Activated CD4-positive, alpha-beta T cell treated with anti-CD3 and anti-CD28 coated beads, Interleukin-2, amount 50 U/mL, for 24 hours (primary cell): ENCODE measurements at regions not wholly inside any gene's neighbourhood (a gene's known extent, or its start where the extent isn't known, plus 50 kb on each side); places are given as distances from the start of the nearest gene placed in this dataset.
"Not testable (repeated sequence)": the region's sequence is repeated elsewhere in the genome, so short reads cannot be mapped to it uniquely, and the experiment has no call there.

Experiments
- DNase-seq, 2 donors: peaks; one replicate each; pipeline ENCODE4 v3.0.0-alpha.2; 2020; ENCODE audit warnings: low read depth in 1 of 2, low spot score in 1 of 2

- not testable (repeated sequence) for DNase-seq
Measured at GRCh38 chr17:27365329-27365945, 71.5 kb downstream of the WSB1 start.

- no peak for DNase-seq
Measured at GRCh38 chr17:27366437-27366836, 72.5 kb downstream of the WSB1 start.

- no peak for DNase-seq
Measured at GRCh38 chr17:27367121-27367981, 73.4 kb downstream of the WSB1 start.

- no peak for DNase-seq
Measured at GRCh38 chr17:27368151-27368795, 74.4 kb downstream of the WSB1 start.

GRCh38 chr17:27368980-27369379 lies 75.1 kb downstream of the WSB1 start:
- no peak for DNase-seq

- DNase-seq: no peak
Measured at GRCh38 chr17:27370776-27371175, 76.9 kb downstream of the WSB1 start.

- DNase-seq: not testable (repeated sequence)
Measured at GRCh38 chr17:27373695-27374094, 79.8 kb downstream of the WSB1 start.

- DNase-seq: no peak
Measured at GRCh38 chr17:27376637-27377547, 79.4 kb upstream of the KSR1 start.

- DNase-seq: no peak
Measured at GRCh38 chr17:27378482-27379175, 77.6 kb upstream of the KSR1 start.

- no peak for DNase-seq
Measured at GRCh38 chr17:27379888-27380533, 76.2 kb upstream of the KSR1 start.

GRCh38 chr17:27380551-27380950 lies 75.7 kb upstream of the KSR1 start:
- DNase-seq: no peak

GRCh38 chr17:27381007-27381501 lies 75.2 kb upstream of the KSR1 start:
- DNase-seq: peak; percentile 59 to 69

GRCh38 chr17:27382025-27382424 lies 74.2 kb upstream of the KSR1 start:
- no peak for DNase-seq

- DNase-seq: no peak
Measured at GRCh38 chr17:27384261-27384701, 72.0 kb upstream of the KSR1 start.

GRCh38 chr17:27384726-27385125 lies 71.5 kb upstream of the KSR1 start:
- no peak for DNase-seq

GRCh38 chr17:27385626-27386025 lies 70.6 kb upstream of the KSR1 start:
- no peak for DNase-seq

GRCh38 chr17:27386206-27387075 lies 69.8 kb upstream of the KSR1 start:
- no peak for DNase-seq

- no peak for DNase-seq
Measured at GRCh38 chr17:27389542-27390140, 66.6 kb upstream of the KSR1 start.
